ENCODE measurements at regions not wholly inside any gene's neighbourhood (a gene's known extent, or its start where the extent isn't known, plus 50 kb on each side); places are given as distances from the start of the nearest gene placed in this dataset.

- H3K27ac ChIP-seq (ENCODE audit: low read length) = no peak overlapping the region
Measured at GRCh38 chr1:91622616-91623015, 122.0 kb downstream of the CDC7 start.

DNA sequence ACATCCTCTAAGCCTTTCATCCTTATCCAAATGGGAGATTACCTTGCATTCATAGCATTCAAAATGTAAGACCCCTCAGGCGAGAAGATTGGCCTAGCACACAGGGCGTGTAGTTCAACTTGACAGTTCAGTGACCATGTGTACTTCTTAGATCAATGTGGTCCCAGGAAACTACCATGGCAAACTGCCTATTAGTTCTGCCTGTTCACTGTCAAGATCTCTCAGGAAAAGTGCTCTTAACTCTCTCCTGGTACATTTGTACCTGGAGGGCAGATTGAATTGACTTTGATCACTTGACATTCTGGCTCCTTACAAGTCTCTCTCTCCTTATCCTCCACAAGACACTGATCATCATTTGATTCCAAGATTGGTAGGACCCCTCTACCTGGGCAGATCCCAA lies 122.4 kb downstream of the CDC7 start:
- H4K20me1 ChIP-seq (ENCODE audit: insufficient read depth, low read length) = no peaks in the 10 kb centered on the region
- no peaks in the 10 kb centered on the region for H3K36me3 ChIP-seq (replicated peaks; ENCODE audit: low read depth, low read length)
- TF ChIP-seq CTCF (IDR thresholded peaks at IDR 0.05; ENCODE audit: low read depth, low read length) = no peak
- TF ChIP-seq EZH2phosphoT487 (IDR thresholded peaks at IDR 0.05; ENCODE audit: low read depth) = no peak
- no peak overlapping the region for H3K9ac ChIP-seq (ENCODE audit: low read length)
- H3K9me3 ChIP-seq (ENCODE audit: insufficient read depth, low read length) = no peaks in the 10 kb centered on the region
- no peaks in the 10 kb centered on the region for H3K79me2 ChIP-seq (ENCODE audit: low read length)
- no peaks in the 10 kb centered on the region for H3K4me1 ChIP-seq (ENCODE audit: low read length)
- H3K27me3 ChIP-seq (ENCODE audit: low read depth, low read length) = no peaks in the 10 kb centered on the region
- H3K4me3 ChIP-seq (ENCODE audit: low read length) = no peak overlapping the region
- no peak overlapping the region for H2AFZ ChIP-seq (ENCODE audit: low read depth, low read length)
- no peak overlapping the region for H3K27ac ChIP-seq (ENCODE audit: low read length)
- no peak overlapping the region for H3K4me2 ChIP-seq (ENCODE audit: low read length)

More at GRCh38 chr1:91622616-91623015, 122.0 kb downstream of the CDC7 start:
- Histone ChIP-seq H3K27me3 (ENCODE audit: low read depth, low read length) (no peaks in the 10 kb centered on the region), H3K79me2 (ENCODE audit: low read length) (no peaks in the 10 kb centered on the region), H3K9me3 (ENCODE audit: insufficient read depth, low read length) (no peaks in the 10 kb centered on the region), H3K9ac (ENCODE audit: low read length) (no peak overlapping the region), H3K4me2 (ENCODE audit: low read length) (no peak overlapping the region), H4K20me1 (ENCODE audit: insufficient read depth, low read length) (no peaks in the 10 kb centered on the region), H3K4me1 (ENCODE audit: low read length) (no peaks in the 10 kb centered on the region), H2AFZ (ENCODE audit: low read depth, low read length) (no peak overlapping the region), H3K4me3 (ENCODE audit: low read length) (no peak overlapping the region), H3K36me3 (replicated peaks; ENCODE audit: low read depth, low read length) (no peaks in the 10 kb centered on the region)
- TF ChIP-seq CTCF (IDR thresholded peaks at IDR 0.05; ENCODE audit: low read depth, low read length) (no peak), EZH2phosphoT487 (IDR thresholded peaks at IDR 0.05; ENCODE audit: low read depth) (no peak)

GRCh38 chr1:91624331-91624730 lies 123.7 kb downstream of the CDC7 start:
- Histone ChIP-seq H4K20me1 (ENCODE audit: insufficient read depth, low read length) (no peaks in the 10 kb centered on the region), H3K27me3 (ENCODE audit: low read depth, low read length) (no peaks in the 10 kb centered on the region), H3K9me3 (ENCODE audit: insufficient read depth, low read length) (no peaks in the 10 kb centered on the region), H3K4me3 (ENCODE audit: low read length) (no peak overlapping the region), H3K36me3 (replicated peaks; ENCODE audit: low read depth, low read length) (no peaks in the 10 kb centered on the region), H2AFZ (ENCODE audit: low read depth, low read length) (no peak overlapping the region), H3K9ac (ENCODE audit: low read length) (no peak overlapping the region), H3K4me1 (ENCODE audit: low read length) (no peaks in the 10 kb centered on the region), H3K27ac (ENCODE audit: low read length) (no peak overlapping the region), H3K4me2 (ENCODE audit: low read length) (no peak overlapping the region), H3K79me2 (ENCODE audit: low read length) (no peaks in the 10 kb centered on the region)
- TF ChIP-seq EZH2phosphoT487 (IDR thresholded peaks at IDR 0.05; ENCODE audit: low read depth) (no peak), CTCF (IDR thresholded peaks at IDR 0.05; ENCODE audit: low read depth, low read length) (no peak)
